ENCODE measurements at regions not wholly inside any gene's neighbourhood (a gene's known extent, or its start where the extent isn't known, plus 50 kb on each side); places are given as distances from the start of the nearest gene placed in this dataset.

- no peak for TF ChIP-seq TAF1 (IDR thresholded peaks at IDR 0.05; ENCODE audit: low read depth)
- no peak for TF ChIP-seq SMC3 (conservative IDR thresholded peaks at IDR 0.05; ENCODE audit: poor library complexity)
- no peak for TF ChIP-seq EP300 (conservative IDR thresholded peaks at IDR 0.05; ENCODE audit: poor library complexity, severe bottlenecking)
- TF ChIP-seq, protein P1, sequence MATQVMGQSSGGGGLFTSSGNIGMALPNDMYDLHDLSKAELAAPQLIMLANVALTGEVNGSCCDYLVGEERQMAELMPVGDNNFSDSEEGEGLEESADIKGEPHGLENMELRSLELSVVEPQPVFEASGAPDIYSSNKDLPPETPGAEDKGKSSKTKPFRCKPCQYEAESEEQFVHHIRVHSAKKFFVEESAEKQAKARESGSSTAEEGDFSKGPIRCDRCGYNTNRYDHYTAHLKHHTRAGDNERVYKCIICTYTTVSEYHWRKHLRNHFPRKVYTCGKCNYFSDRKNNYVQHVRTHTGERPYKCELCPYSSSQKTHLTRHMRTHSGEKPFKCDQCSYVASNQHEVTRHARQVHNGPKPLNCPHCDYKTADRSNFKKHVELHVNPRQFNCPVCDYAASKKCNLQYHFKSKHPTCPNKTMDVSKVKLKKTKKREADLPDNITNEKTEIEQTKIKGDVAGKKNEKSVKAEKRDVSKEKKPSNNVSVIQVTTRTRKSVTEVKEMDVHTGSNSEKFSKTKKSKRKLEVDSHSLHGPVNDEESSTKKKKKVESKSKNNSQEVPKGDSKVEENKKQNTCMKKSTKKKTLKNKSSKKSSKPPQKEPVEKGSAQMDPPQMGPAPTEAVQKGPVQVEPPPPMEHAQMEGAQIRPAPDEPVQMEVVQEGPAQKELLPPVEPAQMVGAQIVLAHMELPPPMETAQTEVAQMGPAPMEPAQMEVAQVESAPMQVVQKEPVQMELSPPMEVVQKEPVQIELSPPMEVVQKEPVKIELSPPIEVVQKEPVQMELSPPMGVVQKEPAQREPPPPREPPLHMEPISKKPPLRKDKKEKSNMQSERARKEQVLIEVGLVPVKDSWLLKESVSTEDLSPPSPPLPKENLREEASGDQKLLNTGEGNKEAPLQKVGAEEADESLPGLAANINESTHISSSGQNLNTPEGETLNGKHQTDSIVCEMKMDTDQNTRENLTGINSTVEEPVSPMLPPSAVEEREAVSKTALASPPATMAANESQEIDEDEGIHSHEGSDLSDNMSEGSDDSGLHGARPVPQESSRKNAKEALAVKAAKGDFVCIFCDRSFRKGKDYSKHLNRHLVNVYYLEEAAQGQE (IDR thresholded peaks at IDR 0.05; ENCODE audit: borderline replicate concordance): no peak
- TF ChIP-seq, protein P2, sequence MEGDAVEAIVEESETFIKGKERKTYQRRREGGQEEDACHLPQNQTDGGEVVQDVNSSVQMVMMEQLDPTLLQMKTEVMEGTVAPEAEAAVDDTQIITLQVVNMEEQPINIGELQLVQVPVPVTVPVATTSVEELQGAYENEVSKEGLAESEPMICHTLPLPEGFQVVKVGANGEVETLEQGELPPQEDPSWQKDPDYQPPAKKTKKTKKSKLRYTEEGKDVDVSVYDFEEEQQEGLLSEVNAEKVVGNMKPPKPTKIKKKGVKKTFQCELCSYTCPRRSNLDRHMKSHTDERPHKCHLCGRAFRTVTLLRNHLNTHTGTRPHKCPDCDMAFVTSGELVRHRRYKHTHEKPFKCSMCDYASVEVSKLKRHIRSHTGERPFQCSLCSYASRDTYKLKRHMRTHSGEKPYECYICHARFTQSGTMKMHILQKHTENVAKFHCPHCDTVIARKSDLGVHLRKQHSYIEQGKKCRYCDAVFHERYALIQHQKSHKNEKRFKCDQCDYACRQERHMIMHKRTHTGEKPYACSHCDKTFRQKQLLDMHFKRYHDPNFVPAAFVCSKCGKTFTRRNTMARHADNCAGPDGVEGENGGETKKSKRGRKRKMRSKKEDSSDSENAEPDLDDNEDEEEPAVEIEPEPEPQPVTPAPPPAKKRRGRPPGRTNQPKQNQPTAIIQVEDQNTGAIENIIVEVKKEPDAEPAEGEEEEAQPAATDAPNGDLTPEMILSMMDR (IDR thresholded peaks at IDR 0.05; ENCODE audit: poor library complexity, severe bottlenecking): no peak
- TF ChIP-seq RAD21 (conservative IDR thresholded peaks at IDR 0.05): no peak
- H3K27ac ChIP-seq (ENCODE audit: low read length): no peak overlapping the region
- H3K9ac ChIP-seq (ENCODE audit: low read length): no peak overlapping the region
- no peaks in the 10 kb centered on the region for H3K9me2 ChIP-seq (ENCODE audit: insufficient read depth, low read length)
- no peaks in the 10 kb centered on the region for H3K27me3 ChIP-seq (ENCODE audit: insufficient read depth, low read depth, low read length)
- no peak overlapping the region for H3K4me2 ChIP-seq (ENCODE audit: low read length)
- H3K36me3 ChIP-seq (ENCODE audit: insufficient read depth, low read length): no peaks in the 10 kb centered on the region
- H2AFZ ChIP-seq (ENCODE audit: low read depth, low read length): no peak overlapping the region
- no peaks in the 10 kb centered on the region for H3F3A ChIP-seq (ENCODE audit: insufficient read depth, low read length, poor library complexity, severe bottlenecking)
- no peaks in the 10 kb centered on the region for H3K9me3 ChIP-seq (ENCODE audit: low read length)
- no peak overlapping the region for H3K4me3 ChIP-seq (ENCODE audit: low read length)
- no peaks in the 10 kb centered on the region for H4K20me1 ChIP-seq (ENCODE audit: insufficient read depth)
- no peaks in the 10 kb centered on the region for H3K79me2 ChIP-seq (replicated peaks; ENCODE audit: insufficient read depth, low read length)
These were observed 55.3 kb upstream of the RMDN2 start for GRCh38 chr2:37869771-37870170.

DNA sequence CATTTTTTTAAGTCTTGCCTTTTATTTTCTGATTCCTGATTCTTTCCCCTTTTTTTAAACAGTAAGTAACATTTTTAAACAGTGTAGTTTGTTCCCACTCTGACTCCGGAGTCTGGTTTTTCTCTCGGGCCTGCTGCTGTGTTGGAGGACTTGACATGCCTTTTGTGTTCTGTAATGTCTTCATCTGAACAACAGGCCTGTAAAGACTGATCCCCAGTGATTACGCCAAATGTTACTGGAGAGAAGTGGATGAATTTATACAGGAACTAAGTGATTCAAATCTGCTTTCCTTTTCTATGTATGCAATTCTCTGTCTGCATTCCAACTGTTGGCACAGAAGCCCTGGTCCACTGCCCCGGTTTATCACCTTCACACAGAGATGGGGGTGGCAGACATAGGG is 54.3 kb upstream of the RMDN2 start:
- Histone ChIP-seq H3K79me2 (replicated peaks; ENCODE audit: insufficient read depth, low read length) (no peaks in the 10 kb centered on the region), H3K27ac (ENCODE audit: low read length) (no peak overlapping the region), H3F3A (ENCODE audit: insufficient read depth, low read length, poor library complexity, severe bottlenecking) (no peaks in the 10 kb centered on the region), H3K27me3 (ENCODE audit: insufficient read depth, low read depth, low read length) (no peaks in the 10 kb centered on the region), H3K9me3 (ENCODE audit: low read length) (no peaks in the 10 kb centered on the region), H3K36me3 (ENCODE audit: insufficient read depth, low read length) (no peaks in the 10 kb centered on the region), H4K20me1 (ENCODE audit: insufficient read depth) (no peaks in the 10 kb centered on the region), H3K4me3 (ENCODE audit: low read length) (no peak overlapping the region), H3K4me2 (ENCODE audit: low read length) (no peak overlapping the region), H3K9ac (ENCODE audit: low read length) (no peak overlapping the region), H2AFZ (ENCODE audit: low read depth, low read length) (no peak overlapping the region), H3K9me2 (ENCODE audit: insufficient read depth, low read length) (no peaks in the 10 kb centered on the region)
- TF ChIP-seq, protein P2 (IDR thresholded peaks at IDR 0.05; ENCODE audit: poor library complexity, severe bottlenecking): no peak
- TF ChIP-seq TAF1 (IDR thresholded peaks at IDR 0.05; ENCODE audit: low read depth): no peak
- no peak for TF ChIP-seq RAD21 (conservative IDR thresholded peaks at IDR 0.05)

Data from neural cell (in vitro differentiated cells).